Endodermal cell (in vitro differentiated cells): ENCODE measurements at regions not wholly inside any gene's neighbourhood (a gene's known extent, or its start where the extent isn't known, plus 50 kb on each side); places are given as distances from the start of the nearest gene placed in this dataset.

Experiments
- DNase-seq: peaks from one replicate; pipeline ENCODE4 v3.0.0-alpha.2; 2017
- H3K27ac ChIP-seq: 2 replicates; pipeline ENCODE4 v1.5.1; 2013; ENCODE audit warnings: mild to moderate bottlenecking, low read depth, low read length, moderate library complexity
- H3K27me3 ChIP-seq: 2 replicates; pipeline ENCODE4 v1.6.1; 2013; ENCODE audit warnings: mild to moderate bottlenecking, low read length, moderate library complexity; ENCODE audit not compliant: insufficient read depth, control insufficient read depth, poor library complexity, severe bottlenecking
- H3K36me3 ChIP-seq: 2 replicates; pipeline ENCODE4 v1.7.0; 2013; ENCODE audit warnings: mild to moderate bottlenecking, low read length, moderate library complexity; ENCODE audit not compliant: control insufficient read depth, insufficient read depth
- H3K4me1 ChIP-seq: one replicate; pipeline ENCODE4 v1.7.0; 2013; ENCODE audit warnings: low read length; ENCODE audit not compliant: control insufficient read depth, insufficient read depth
- H3K4me3 ChIP-seq: 2 replicates; pipeline ENCODE4 v1.5.1; 2013; ENCODE audit warnings: mild to moderate bottlenecking, low read length, moderate library complexity
- H3K9ac ChIP-seq: 2 replicates; pipeline ENCODE4 v1.6.1; 2013; ENCODE audit warnings: mild to moderate bottlenecking, low read length, moderate library complexity; ENCODE audit not compliant: poor library complexity, severe bottlenecking; ENCODE audit errors: extremely low read depth
- H3K9me3 ChIP-seq: 2 replicates; pipeline ENCODE4 v1.6.1; 2013; ENCODE audit warnings: mild to moderate bottlenecking, low read length, moderate library complexity; ENCODE audit not compliant: control insufficient read depth
- H3K27ac Mint-ChIP-seq: 2 replicates; pipeline ENCODE4 v1.8.0; 2020; ENCODE audit warnings: mixed read lengths
- H3K27me3 Mint-ChIP-seq: 2 replicates; pipeline ENCODE4 v1.8.0; 2021; ENCODE audit warnings: mild to moderate bottlenecking, mixed read lengths; ENCODE audit not compliant: insufficient read depth
- H3K36me3 Mint-ChIP-seq: 2 replicates; pipeline ENCODE4 v1.8.0; 2020; ENCODE audit warnings: low read depth, mixed read lengths
- H3K4me1 Mint-ChIP-seq: 2 replicates; pipeline ENCODE4 v1.8.0; 2020; ENCODE audit warnings: mixed read lengths
- H3K4me3 Mint-ChIP-seq: 2 replicates; pipeline ENCODE4 v1.8.0; 2020; ENCODE audit warnings: mild to moderate bottlenecking, moderate library complexity, mixed read lengths
- H3K9me3 Mint-ChIP-seq: 2 replicates; pipeline ENCODE4 v1.8.0; 2020; ENCODE audit warnings: mild to moderate bottlenecking, mixed read lengths
- CTCF ChIP-seq: fragments of 200-600 bp; sonication (generic); conservative IDR thresholded peaks from 2 replicates; pipeline ENCODE4 v1.5.0; 2021; ENCODE audit warnings: antibody characterized with exemption, mild to moderate bottlenecking
- WGBS, 2 experiments: methylation state at CpG; one replicate each; pipeline versions ENCODE4 v1.1.5 to v1.1.7; 2013; ENCODE audit warnings: missing lambda C conversion rate in 2 of 2, mixed read lengths in 1 of 2; ENCODE audit not compliant: insufficient coverage in 1 of 2, insufficient read length in 1 of 2; 5-methylcytosine and 5-hydroxymethylcytosine counted together

- Histone ChIP-seq H3K27ac (no peak overlapping the region), H3K27me3 (no peaks in the 10 kb centered on the region), H3K4me1 (no peaks in the 10 kb centered on the region), H3K9me3 (no peaks in the 10 kb centered on the region), H3K9ac (no peak overlapping the region), H3K36me3 (no peaks in the 10 kb centered on the region), H3K4me3 (no peak overlapping the region)
- H3K4me3 Mint-ChIP-seq: no peak overlapping the region
- no peaks in the 10 kb centered on the region for H3K9me3 Mint-ChIP-seq
- H3K36me3 Mint-ChIP-seq: no peaks in the 10 kb centered on the region
- DNase-seq: no peak
- TF ChIP-seq CTCF: no peak
- WGBS, 2 experiments: 94 to 96% methylated on average over 4 of the region's 4 CpGs
- H3K27ac Mint-ChIP-seq: no peak overlapping the region
- peaks cover 2% of the 10 kb centered on the region for H3K27me3 Mint-ChIP-seq
- no peaks in the 10 kb centered on the region for H3K4me1 Mint-ChIP-seq
These were observed 74.0 kb upstream of the UBE2E2 start for GRCh38 chr3:23129117-23129516.

GRCh38 chr3:23129817-23130216 lies 73.3 kb upstream of the UBE2E2 start:
- no peaks in the 10 kb centered on the region for H3K4me1 Mint-ChIP-seq
- no peaks in the 10 kb centered on the region for H3K27me3 ChIP-seq
- H3K9me3 ChIP-seq: no peaks in the 10 kb centered on the region
- no peak overlapping the region for H3K4me3 Mint-ChIP-seq
- no peak overlapping the region for H3K4me3 ChIP-seq
- H3K27me3 Mint-ChIP-seq: peaks cover 2% of the 10 kb centered on the region
- DNase-seq: no peak
- H3K4me1 ChIP-seq: no peaks in the 10 kb centered on the region
- no peak overlapping the region for H3K27ac Mint-ChIP-seq
- H3K27ac ChIP-seq: no peak overlapping the region
- H3K9ac ChIP-seq: no peak overlapping the region
- no peaks in the 10 kb centered on the region for H3K36me3 ChIP-seq
- 83 to 88% methylated on average over 1 to 3 of the region's 3 CpGs for WGBS, 2 experiments
- no peaks in the 10 kb centered on the region for H3K36me3 Mint-ChIP-seq
- TF ChIP-seq CTCF: no peak
- no peaks in the 10 kb centered on the region for H3K9me3 Mint-ChIP-seq

GRCh38 chr3:23130406-23130805 lies 72.7 kb upstream of the UBE2E2 start:
- WGBS, 2 experiments: 94% methylated on average over 4 of the region's 4 CpGs; no CpG with 5 or more reads in 1 of the 2 experiments
- Mint-ChIP-seq H3K4me1 (no peaks in the 10 kb centered on the region), H3K9me3 (no peaks in the 10 kb centered on the region), H3K4me3 (no peak overlapping the region), H3K36me3 (no peaks in the 10 kb centered on the region), H3K27me3 (peaks cover 1% of the 10 kb centered on the region), H3K27ac (no peak overlapping the region)
- no peaks in the 10 kb centered on the region for H3K4me1 ChIP-seq
- no peaks in the 10 kb centered on the region for H3K36me3 ChIP-seq
- H3K9me3 ChIP-seq: no peaks in the 10 kb centered on the region
- H3K9ac ChIP-seq: no peak overlapping the region
- H3K27ac ChIP-seq: no peak overlapping the region
- no peak for DNase-seq
- H3K27me3 ChIP-seq: no peaks in the 10 kb centered on the region
- H3K4me3 ChIP-seq: no peak overlapping the region
- TF ChIP-seq CTCF: no peak
